ENCODE measurements at regions not wholly inside any gene's neighbourhood (a gene's known extent, or its start where the extent isn't known, plus 50 kb on each side); places are given as distances from the start of the nearest gene placed in this dataset.

DNA sequence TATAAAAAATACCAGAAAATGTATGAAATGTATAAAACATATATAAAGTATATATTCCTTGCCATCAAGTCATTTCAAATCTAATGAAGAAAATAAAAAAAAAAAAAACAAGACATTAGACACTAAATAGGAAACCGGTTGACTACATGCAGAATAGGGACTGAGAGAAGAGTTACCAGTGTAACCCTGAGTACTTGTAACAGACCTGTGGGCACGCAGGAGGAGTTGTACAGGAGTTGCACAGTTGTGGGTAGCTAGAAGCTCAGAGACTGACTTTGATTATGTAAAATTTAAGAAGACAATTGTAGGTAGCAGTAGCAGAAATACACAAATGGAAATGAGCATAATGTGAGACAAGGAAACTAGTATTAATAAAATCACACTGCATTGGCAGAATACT, 112.4 kb upstream of the DST start:
- TF ChIP-seq, protein P1, sequence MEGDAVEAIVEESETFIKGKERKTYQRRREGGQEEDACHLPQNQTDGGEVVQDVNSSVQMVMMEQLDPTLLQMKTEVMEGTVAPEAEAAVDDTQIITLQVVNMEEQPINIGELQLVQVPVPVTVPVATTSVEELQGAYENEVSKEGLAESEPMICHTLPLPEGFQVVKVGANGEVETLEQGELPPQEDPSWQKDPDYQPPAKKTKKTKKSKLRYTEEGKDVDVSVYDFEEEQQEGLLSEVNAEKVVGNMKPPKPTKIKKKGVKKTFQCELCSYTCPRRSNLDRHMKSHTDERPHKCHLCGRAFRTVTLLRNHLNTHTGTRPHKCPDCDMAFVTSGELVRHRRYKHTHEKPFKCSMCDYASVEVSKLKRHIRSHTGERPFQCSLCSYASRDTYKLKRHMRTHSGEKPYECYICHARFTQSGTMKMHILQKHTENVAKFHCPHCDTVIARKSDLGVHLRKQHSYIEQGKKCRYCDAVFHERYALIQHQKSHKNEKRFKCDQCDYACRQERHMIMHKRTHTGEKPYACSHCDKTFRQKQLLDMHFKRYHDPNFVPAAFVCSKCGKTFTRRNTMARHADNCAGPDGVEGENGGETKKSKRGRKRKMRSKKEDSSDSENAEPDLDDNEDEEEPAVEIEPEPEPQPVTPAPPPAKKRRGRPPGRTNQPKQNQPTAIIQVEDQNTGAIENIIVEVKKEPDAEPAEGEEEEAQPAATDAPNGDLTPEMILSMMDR (IDR thresholded peaks at IDR 0.05; ENCODE audit: insufficient read depth, low read length), result no peak
- no peak overlapping the region for H3K4me3 ChIP-seq (ENCODE audit: low read depth, low read length)

DNA sequence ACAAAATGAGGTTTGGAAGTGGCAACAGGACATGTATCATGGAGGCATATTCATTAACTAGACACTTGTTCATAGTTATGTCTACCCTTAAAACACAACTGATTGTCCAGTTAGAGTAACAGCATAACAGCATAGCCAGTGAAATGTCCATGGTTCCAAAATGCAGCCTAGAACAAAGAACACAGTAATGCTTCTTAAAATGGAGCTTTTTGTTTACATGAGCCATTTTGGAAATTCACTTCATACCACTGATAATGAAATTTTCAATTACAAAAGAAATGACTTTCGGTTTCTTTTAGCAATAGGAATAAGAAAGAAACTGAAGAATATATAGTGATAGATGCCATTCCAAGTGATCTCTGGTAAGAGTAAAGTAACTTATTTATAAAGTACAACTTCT, 111.1 kb upstream of the DST start:
- TF ChIP-seq, protein P1 (IDR thresholded peaks at IDR 0.05; ENCODE audit: insufficient read depth, low read length), result no peak
- H3K4me3 ChIP-seq (ENCODE audit: low read depth, low read length), result no peak overlapping the region

More for the DNA sequence above, 112.4 kb upstream of the DST start:
- no peak for DNase-seq (ENCODE audit: low read depth)

DNA sequence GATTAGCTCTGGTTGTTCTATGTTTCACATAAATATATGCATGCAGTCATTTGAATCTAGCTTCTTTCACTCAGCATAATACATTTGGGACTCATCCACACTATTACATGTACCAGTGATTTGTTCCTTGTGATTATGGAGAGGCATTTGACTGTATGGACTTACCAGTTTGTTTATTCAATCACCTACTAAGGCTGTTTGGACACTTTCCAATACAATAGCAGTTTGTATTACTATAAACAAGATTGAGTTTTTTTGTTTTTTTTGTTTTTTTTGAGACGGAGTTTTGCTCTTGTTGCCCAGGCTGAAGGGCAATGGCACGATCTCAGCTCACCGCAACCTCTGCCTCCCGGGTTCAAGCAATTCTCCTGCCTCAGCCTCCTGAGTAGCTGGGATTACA, 109.8 kb upstream of the DST start:
- DNase-seq (ENCODE audit: low read depth), result no peak
- H3K4me3 ChIP-seq (ENCODE audit: low read depth, low read length), result no peak overlapping the region
- TF ChIP-seq, protein P1 (IDR thresholded peaks at IDR 0.05; ENCODE audit: insufficient read depth, low read length), result no peak

More for the DNA sequence above, 111.1 kb upstream of the DST start:
- DNase-seq (ENCODE audit: low read depth), result no peak

DNA sequence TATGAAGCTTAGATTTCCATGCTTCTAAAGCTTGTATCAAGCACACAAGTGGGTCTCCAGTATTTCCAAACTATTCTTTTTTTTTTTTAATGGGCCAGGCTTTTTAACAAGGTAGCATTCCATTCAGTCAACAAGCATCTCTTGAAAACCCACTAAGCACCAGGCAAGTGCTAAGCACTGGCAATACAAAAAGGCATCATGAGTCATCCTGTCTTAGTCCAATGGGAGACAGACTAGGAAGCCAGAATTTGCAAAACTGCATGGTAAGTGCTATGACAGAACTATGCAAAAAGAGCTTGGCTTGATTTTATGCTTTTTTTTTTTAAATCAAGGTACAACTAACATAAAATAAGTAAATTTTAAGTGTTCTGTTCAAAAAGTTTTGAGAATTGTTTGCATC, 109.3 kb upstream of the DST start:
- peak; percentile 68 for DNase-seq (ENCODE audit: low read depth)
- no peak overlapping the region for H3K4me3 ChIP-seq (ENCODE audit: low read depth, low read length)
- TF ChIP-seq, protein P1 (IDR thresholded peaks at IDR 0.05; ENCODE audit: insufficient read depth, low read length), result no peak

DNA sequence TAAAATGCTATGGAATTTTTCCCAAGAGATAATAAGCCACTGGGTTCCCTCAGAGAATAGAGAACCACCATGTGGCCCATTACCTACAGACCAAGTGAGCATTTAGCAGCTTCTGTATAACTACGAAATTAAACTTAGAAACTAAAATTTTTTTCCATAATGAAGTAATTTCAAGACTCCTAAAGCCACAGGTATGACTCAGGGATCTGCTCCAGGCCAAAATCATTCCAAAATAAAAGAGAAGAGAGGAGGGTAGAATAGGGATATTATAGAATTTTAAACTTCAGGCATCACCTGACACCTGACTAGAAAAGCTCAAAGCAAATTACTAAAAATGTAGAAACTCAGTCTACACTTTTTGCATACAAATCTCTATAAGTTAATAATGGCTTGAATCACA, 108.9 kb upstream of the DST start:
- no peak overlapping the region for H3K4me3 ChIP-seq (ENCODE audit: low read depth, low read length)
- TF ChIP-seq, protein P1 (IDR thresholded peaks at IDR 0.05; ENCODE audit: insufficient read depth, low read length), result no peak
- DNase-seq (ENCODE audit: low read depth), result no peak

DNA sequence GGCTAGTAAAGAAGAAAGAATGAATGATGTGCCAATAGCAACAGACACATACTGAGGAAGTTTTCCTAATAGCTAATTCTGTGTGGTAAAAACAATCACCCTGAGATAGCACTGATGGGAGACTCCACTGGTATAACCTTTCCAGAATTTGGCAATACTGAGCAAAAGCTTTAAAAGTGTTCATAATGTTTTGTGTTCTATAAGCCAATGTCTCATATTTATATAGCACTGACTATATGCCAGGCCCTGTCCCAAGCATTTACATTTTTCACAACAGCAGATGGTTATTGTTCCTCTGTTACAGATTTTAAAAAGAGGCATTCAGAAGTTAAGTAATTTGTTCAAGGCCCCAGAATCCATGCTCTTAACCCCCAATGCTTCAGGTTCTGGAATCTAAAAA, 108.0 kb upstream of the DST start:
- no peak for DNase-seq (ENCODE audit: low read depth)
- H3K4me3 ChIP-seq (ENCODE audit: low read depth, low read length), result no peak overlapping the region
- TF ChIP-seq, protein P1 (IDR thresholded peaks at IDR 0.05; ENCODE audit: insufficient read depth, low read length), result no peak

DNA sequence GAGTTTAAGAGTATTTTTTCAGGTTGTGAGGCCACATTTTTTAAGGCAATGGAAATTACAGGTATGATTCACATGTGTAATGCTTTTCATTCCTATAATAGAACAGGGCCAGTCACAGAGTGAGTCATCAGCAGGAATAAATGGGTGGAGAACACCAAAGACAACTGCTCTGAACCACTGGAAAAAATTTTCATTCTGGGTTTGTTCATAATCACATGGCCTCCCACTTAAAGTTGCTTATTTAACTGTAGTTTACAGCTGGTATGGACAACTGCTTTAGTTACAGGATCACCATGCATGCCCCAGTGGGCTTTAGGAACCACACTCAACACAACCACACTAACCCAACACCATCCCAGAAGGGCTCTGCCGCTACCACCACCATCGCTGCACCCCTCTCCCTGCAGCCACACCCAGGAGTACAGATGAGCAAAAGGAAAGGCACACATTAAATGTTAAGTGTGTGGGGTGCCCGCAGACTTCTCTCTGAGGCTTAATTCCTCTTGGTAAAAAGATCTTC, 107.0 kb upstream of the DST start:
- H3K4me3 ChIP-seq (ENCODE audit: low read depth, low read length), result no peak overlapping the region
- peak; percentile 79 for DNase-seq (ENCODE audit: low read depth)
- TF ChIP-seq, protein P1 (IDR thresholded peaks at IDR 0.05; ENCODE audit: insufficient read depth, low read length), result no peak

Measured in fibroblast of the aortic adventitia (primary cell).